K562 (cell line): ENCODE measurements at regions not wholly inside any gene's neighbourhood (a gene's known extent, or its start where the extent isn't known, plus 50 kb on each side); places are given as distances from the start of the nearest gene placed in this dataset.

Experiments
- ATAC-seq: fragments of 200-7000 bp; cut with Tn5 transposase; 3 replicates; pipeline ENCODE4 v1.9.1; 2020; ENCODE audit warnings: moderate library complexity
- BruUV-seq: library from RNA; stranded (reverse); fragments of 400-500 nt; replicated peaks from 2 replicates; lab custom pipeline; 2021; lab: Mats Ljungman, UMichigan
- CTCF ChIA-PET: fragments of 300-600 bp; formaldehyde crosslinking; extraction: SDS; loops from one replicate; lab custom pipeline; 2021; ENCODE audit warnings: low intra/inter-chr PET ratio; lab: Yijun Ruan, JAX
- POLR2A ChIA-PET: fragments of 300-600, 350-650 bp; sonication (Branson Sonifier 250); formaldehyde crosslinking; extraction: SDS; loops from one replicate; lab custom pipeline; 2021; ENCODE audit warnings: antibody characterized with exemption, inconsistent platforms; lab: Yijun Ruan, JAX
- DNase-seq, 4 experiments: peaks; one replicate each; pipeline versions ENCODE4 v3.0.0 to v3.0.0-alpha.2; 2011 to 2018; ENCODE audit warnings: low spot score in 3 of 4, mixed read lengths in 3 of 4; ENCODE audit errors: extremely low read depth in 1 of 4
- FAIRE-seq: peaks from 2 replicates; lab custom pipeline; 2011; peaks lifted over from hg19 to GRCh38; lab: Jason Lieb, UNC
- H2AFZ ChIP-seq: 2 replicates; pipeline ENCODE4 v1.6.0; 2011; ENCODE audit warnings: low read depth, low read length, control low read depth, inconsistent platforms
- H3K27ac ChIP-seq: fragments of 200-600 bp; 3 replicates; pipeline ENCODE4 v1.8.0; 2011; ENCODE audit warnings: low read depth, mild to moderate bottlenecking, control low read depth, inconsistent platforms, low read length, moderate library complexity, mixed read lengths; ENCODE audit errors: extremely low read depth
- H3K27me3 ChIP-seq, 2 experiments: fragments of 300-600 bp in 1 of 2; 2 replicates in 1 of 2; 3 replicates in 1 of 2; pipeline versions ENCODE4 v1.6.0 to v1.8.0; 2011; ENCODE audit warnings: inconsistent platforms in 2 of 2, low read length in 2 of 2, mild to moderate bottlenecking in 1 of 2, mixed read lengths in 1 of 2, moderate library complexity in 1 of 2; ENCODE audit not compliant: control insufficient read depth in 2 of 2, insufficient read depth in 2 of 2
- H3K36me3 ChIP-seq: fragments of 300-600 bp; 3 replicates; pipeline ENCODE4 v1.8.0; 2011; ENCODE audit warnings: mild to moderate bottlenecking, low read length, inconsistent platforms; ENCODE audit not compliant: control insufficient read depth, insufficient read depth
- H3K4me1 ChIP-seq, 2 experiments: fragments of 200-600 bp in 1 of 2; replicated peaks in 1 of 2; 2 replicates in 1 of 2; 3 replicates in 1 of 2; pipeline versions ENCODE4 v1.5.1 to v1.8.0; 2011; ENCODE audit warnings: inconsistent platforms in 2 of 2, low read length in 2 of 2, mild to moderate bottlenecking in 1 of 2, mixed read lengths in 1 of 2, moderate library complexity in 1 of 2; ENCODE audit not compliant: control insufficient read depth in 2 of 2, insufficient read depth in 2 of 2
- H3K4me2 ChIP-seq: 2 replicates; pipeline ENCODE4 v1.6.1; 2011; ENCODE audit warnings: low read length, control low read depth, inconsistent platforms, mixed read lengths; ENCODE audit not compliant: insufficient read depth
- H3K4me3 ChIP-seq: fragments of 200-600 bp; sonication (generic), shearing (Covaris generic); 2 replicates; pipeline ENCODE4 v1.5.1; 2016; ENCODE audit warnings: control low read depth, inconsistent platforms
- H3K79me2 ChIP-seq: fragments of 200-600 bp; 3 replicates; pipeline ENCODE4 v1.8.0; 2011; ENCODE audit warnings: low read length, inconsistent platforms; ENCODE audit not compliant: control insufficient read depth, insufficient read depth
- H3K9ac ChIP-seq, 2 experiments: 2 replicates each; pipeline versions ENCODE4 v1.6.0 to v1.6.1; 2011; ENCODE audit warnings: low read depth in 2 of 2, low read length in 2 of 2, control low read depth in 1 of 2, inconsistent platforms in 1 of 2, mild to moderate bottlenecking in 1 of 2, mixed read lengths in 1 of 2; ENCODE audit not compliant: insufficient read depth in 1 of 2
- H3K9me1 ChIP-seq: one replicate; pipeline ENCODE4 v1.6.0; 2011; ENCODE audit warnings: inconsistent platforms, mild to moderate bottlenecking, low read length, moderate library complexity; ENCODE audit not compliant: control insufficient read depth, insufficient read depth
- H3K9me3 ChIP-seq: replicated peaks from 2 replicates; pipeline ENCODE4 v1.5.1; 2011; ENCODE audit warnings: low read depth, low read length, inconsistent platforms; ENCODE audit not compliant: control insufficient read depth, insufficient read depth
- H4K20me1 ChIP-seq: replicated peaks from 2 replicates; pipeline ENCODE4 v1.6.1; 2011; ENCODE audit warnings: low read length, inconsistent platforms, mixed read lengths; ENCODE audit not compliant: control insufficient read depth, insufficient read depth
- GABPB2 ChIP-seq: fragments of 250-450 bp; sonication (Bioruptor Pico); conservative IDR thresholded peaks from 2 replicates; pipeline ENCODE4 v1.5.1; 2021; ENCODE audit warnings: mild to moderate bottlenecking
- ILF3 ChIP-seq: fragments of 450-650 bp; IDR thresholded peaks from 2 replicates; pipeline ENCODE4 v1.6.1; 2018; ENCODE audit warnings: antibody characterized with exemption, mild to moderate bottlenecking, moderate library complexity, borderline replicate concordance
- MGA ChIP-seq: fragments of 450-650 bp; IDR thresholded peaks from 2 replicates; pipeline ENCODE4 v1.6.1; 2016; ENCODE audit warnings: mild to moderate bottlenecking, moderate library complexity
- MTA3 ChIP-seq: fragments of 450-650 bp; formaldehyde crosslinking; IDR thresholded peaks from 2 replicates; pipeline ENCODE4 v1.6.1; 2017; ENCODE audit warnings: mild to moderate bottlenecking, borderline replicate concordance
- NFXL1 ChIP-seq: fragments of 450-650 bp; formaldehyde crosslinking; IDR thresholded peaks from 2 replicates; pipeline ENCODE4 v1.4.0; 2021; ENCODE audit warnings: mild to moderate bottlenecking
- NFYB ChIP-seq: IDR thresholded peaks from 2 replicates; pipeline ENCODE4 v1.6.1; 2011; ENCODE audit warnings: mild to moderate bottlenecking, moderate library complexity; ENCODE audit not compliant: insufficient read length; ENCODE audit errors: extremely low read depth
- NR3C1 ChIP-seq: sonication (generic); formaldehyde crosslinking; IDR thresholded peaks from 2 replicates; pipeline ENCODE4 v1.8.1; 2022; ENCODE audit warnings: missing genetic modification reagents
- RBBP5 ChIP-seq: fragments of 200-600 bp; sonication (generic); IDR thresholded peaks from 2 replicates; pipeline ENCODE4 v1.6.1; 2012; ENCODE audit warnings: borderline replicate concordance, mild to moderate bottlenecking, low read length, control low read depth, inconsistent platforms; ENCODE audit not compliant: insufficient read depth, poor library complexity, severe bottlenecking
- ZBTB7A ChIP-seq: IDR thresholded peaks from 2 replicates; pipeline ENCODE4 v1.6.1; 2011; ENCODE audit warnings: low read depth, mild to moderate bottlenecking, low read length, moderate library complexity, borderline replicate concordance; ENCODE audit not compliant: control insufficient read depth
- ZNF324 ChIP-seq: fragments of 250-450 bp; sonication (Bioruptor Pico); IDR thresholded peaks from 2 replicates; pipeline ENCODE4 v1.4.0; 2020; ENCODE audit warnings: mild to moderate bottlenecking
- WGBS: fragments of 100-300 bp; shearing (Covaris generic); methylation state at CpG from one replicate; pipeline ENCODE4 v1.1.6; 2016; ENCODE audit warnings: low coverage, mixed read lengths; ENCODE audit not compliant: insufficient coverage; ENCODE audit errors: missing lambda C conversion rate; 5-methylcytosine and 5-hydroxymethylcytosine counted together
- in situ Hi-C: fragments of 300-500 bp; cut with MboI; formaldehyde crosslinking; loops from 4 replicates; pipeline ENCODE4 v1.15.0; 2018; ENCODE audit warnings: inconsistent platforms, mixed read lengths
- intact Hi-C: fragments of 100-400 bp; cut with micrococcal nuclease; formaldehyde crosslinking; loops from 2 replicates; pipeline ENCODE4 v1.14.2; 2022
- TF ChIP-seq, protein P1 (sequence below): sonication (generic); formaldehyde crosslinking; IDR thresholded peaks from 2 replicates; pipeline ENCODE4 v1.8.1; 2023; ENCODE audit warnings: mild to moderate bottlenecking, missing genetic modification reagents

- Histone ChIP-seq H3K4me2 (no peak overlapping the region), H4K20me1 (no peaks in the 10 kb centered on the region), H3K9ac (no peak overlapping the region), H3K9me1 (no peaks in the 10 kb centered on the region), H3K27ac (no peak overlapping the region), H2AFZ (no peak overlapping the region), H3K4me1 (no peaks in the 10 kb centered on the region), H3K79me2 (no peaks in the 10 kb centered on the region), H3K4me3 (no peak overlapping the region), H3K9me3 (no peaks in the 10 kb centered on the region), H3K27me3 (no peaks in the 10 kb centered on the region), H3K36me3 (no peaks in the 10 kb centered on the region)
- WGBS, result 0% methylated on average over 2 of the region's 3 CpGs
- no TSS peak for BruUV-seq
- no peak for DNase-seq
- ChIA-PET CTCF (no interaction called here), POLR2A (no interaction called here)
- FAIRE-seq, result no peak
- intact Hi-C loops, result no loop called here
- in situ Hi-C loops, result no loop called here
- no peak for ATAC-seq
- TF ChIP-seq MGA, result no peak
- TF ChIP-seq NFXL1, result no peak
- TF ChIP-seq ZNF324 (CRISPR knock-in tag), result no peak
- no peak for TF ChIP-seq NFYB
- TF ChIP-seq ILF3, result no peak
- TF ChIP-seq ZBTB7A, result no peak
- TF ChIP-seq, protein P1, sequence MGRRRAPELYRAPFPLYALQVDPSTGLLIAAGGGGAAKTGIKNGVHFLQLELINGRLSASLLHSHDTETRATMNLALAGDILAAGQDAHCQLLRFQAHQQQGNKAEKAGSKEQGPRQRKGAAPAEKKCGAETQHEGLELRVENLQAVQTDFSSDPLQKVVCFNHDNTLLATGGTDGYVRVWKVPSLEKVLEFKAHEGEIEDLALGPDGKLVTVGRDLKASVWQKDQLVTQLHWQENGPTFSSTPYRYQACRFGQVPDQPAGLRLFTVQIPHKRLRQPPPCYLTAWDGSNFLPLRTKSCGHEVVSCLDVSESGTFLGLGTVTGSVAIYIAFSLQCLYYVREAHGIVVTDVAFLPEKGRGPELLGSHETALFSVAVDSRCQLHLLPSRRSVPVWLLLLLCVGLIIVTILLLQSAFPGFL (CRISPR knock-in tag), result no peak
- TF ChIP-seq NR3C1 (CRISPR knock-in tag), result no peak
- no peak for TF ChIP-seq RBBP5
- no peak for TF ChIP-seq MTA3
- TF ChIP-seq GABPB2 (CRISPR knock-in tag), result no peak
Measured at GRCh38 chr4:162282684-162283083, 118.9 kb upstream of the FSTL5 start.
